WTC11 (cell line): ENCODE measurements at regions not wholly inside any gene's neighbourhood (a gene's known extent, or its start where the extent isn't known, plus 50 kb on each side); places are given as distances from the start of the nearest gene placed in this dataset.

Experiments used
- ATAC-seq: fragments of 200-7000 bp; cut with Tn5 transposase; 2 replicates; pipeline ENCODE4 v1.10.0; 2021; ENCODE audit warnings: mild to moderate bottlenecking, moderate library complexity
- CTCF ChIA-PET: fragments of 300-600 bp; sonication (Branson Sonifier 250); formaldehyde crosslinking; loops from one replicate; lab custom pipeline; 2021; ENCODE audit warnings: antibody characterized with exemption; lab: Charles Lee
- POLR2A ChIA-PET: fragments of 350-600 bp; sonication (Branson Sonifier 250); formaldehyde crosslinking; loops from one replicate; lab custom pipeline; 2021; ENCODE audit warnings: antibody characterized with exemption; lab: Charles Lee
- DNase-seq: peaks from one replicate; pipeline ENCODE4 v3.0.0; 2021; ENCODE audit warnings: low spot score
- H3K27ac Mint-ChIP-seq: 2 replicates; pipeline ENCODE4 v1.8.0; 2021; ENCODE audit warnings: mixed read lengths
- H3K27me3 Mint-ChIP-seq: 2 replicates; pipeline ENCODE4 v1.8.0; 2021; ENCODE audit warnings: low read depth, mild to moderate bottlenecking, moderate library complexity, mixed read lengths
- H3K36me3 Mint-ChIP-seq: 2 replicates; pipeline ENCODE4 v1.8.0; 2021; ENCODE audit warnings: mixed read lengths
- H3K4me1 Mint-ChIP-seq: 2 replicates; pipeline ENCODE4 v1.8.0; 2022; ENCODE audit warnings: mixed read lengths
- H3K4me3 Mint-ChIP-seq: 2 replicates; pipeline ENCODE4 v1.8.0; 2021; ENCODE audit warnings: mild to moderate bottlenecking, moderate library complexity, mixed read lengths
- H3K9me3 Mint-ChIP-seq: 2 replicates; pipeline ENCODE4 v1.8.0; 2021; ENCODE audit warnings: mixed read lengths
- CREM ChIP-seq: sonication (generic); formaldehyde crosslinking; IDR thresholded peaks from 2 replicates; pipeline ENCODE4 v1.8.1; 2022; ENCODE audit warnings: mild to moderate bottlenecking, missing genetic modification reagents, moderate library complexity
- EMX1 ChIP-seq: fragments of 250-450 bp; sonication (Bioruptor Pico); IDR thresholded peaks from 2 replicates; pipeline ENCODE4 v1.8.0; 2021; ENCODE audit warnings: mild to moderate bottlenecking
- ETV6 ChIP-seq: sonication (generic); formaldehyde crosslinking; IDR thresholded peaks from 2 replicates; pipeline ENCODE4 v1.8.1; 2022; ENCODE audit warnings: mild to moderate bottlenecking, missing genetic modification reagents
- FOXK1 ChIP-seq: sonication (generic); formaldehyde crosslinking; IDR thresholded peaks from 2 replicates; pipeline ENCODE4 v1.8.0; 2022; ENCODE audit warnings: mild to moderate bottlenecking, moderate library complexity, missing genetic modification reagents
- HMGA2 ChIP-seq: fragments of 250-450 bp; sonication (Bioruptor Pico); IDR thresholded peaks from 2 replicates; pipeline ENCODE4 v1.4.0; 2021; ENCODE audit warnings: mild to moderate bottlenecking, moderate library complexity
- KAT7 ChIP-seq: sonication (generic); formaldehyde crosslinking; IDR thresholded peaks from 2 replicates; pipeline ENCODE4 v1.8.1; 2023; ENCODE audit warnings: missing genetic modification reagents, mild to moderate bottlenecking, borderline replicate concordance
- NR3C1 ChIP-seq: sonication (generic); formaldehyde crosslinking; conservative IDR thresholded peaks from 2 replicates; pipeline ENCODE4 v1.8.1; 2023; ENCODE audit warnings: low read depth, mild to moderate bottlenecking, missing genetic modification reagents
- OVOL2 ChIP-seq: fragments of 250-450 bp; sonication (Bioruptor Pico); IDR thresholded peaks from 2 replicates; pipeline ENCODE4 v1.9.0; 2021; ENCODE audit warnings: mild to moderate bottlenecking, borderline replicate concordance
- SMAD4 ChIP-seq: sonication (generic); formaldehyde crosslinking; IDR thresholded peaks from 2 replicates; pipeline ENCODE4 v1.8.0; 2022; ENCODE audit warnings: mild to moderate bottlenecking, missing genetic modification reagents
- TEAD1 ChIP-seq: sonication (generic); formaldehyde crosslinking; IDR thresholded peaks from 2 replicates; pipeline ENCODE4 v1.8.0; 2022; ENCODE audit warnings: mild to moderate bottlenecking, missing genetic modification reagents
- TP53 ChIP-seq: sonication (generic); formaldehyde crosslinking; IDR thresholded peaks from 2 replicates; pipeline ENCODE4 v1.8.1; 2023; ENCODE audit warnings: mild to moderate bottlenecking, missing genetic modification reagents
- ZNF121 ChIP-seq: sonication (generic); formaldehyde crosslinking; IDR thresholded peaks from 2 replicates; pipeline ENCODE4 v1.8.0; 2023; ENCODE audit warnings: missing genetic modification reagents
- ZNF263 ChIP-seq: sonication (generic); formaldehyde crosslinking; IDR thresholded peaks from 2 replicates; pipeline ENCODE4 v1.8.1; 2022; ENCODE audit warnings: low read depth, mild to moderate bottlenecking, moderate library complexity, missing genetic modification reagents
- ZNF396 ChIP-seq: fragments of 250-450 bp; sonication (Bioruptor Pico); IDR thresholded peaks from 2 replicates; pipeline ENCODE4 v1.8.0; 2021; ENCODE audit warnings: mild to moderate bottlenecking, moderate library complexity, borderline replicate concordance
- ZNF671 ChIP-seq: fragments of 250-450 bp; sonication (Bioruptor Pico); IDR thresholded peaks from 2 replicates; pipeline ENCODE4 v1.8.0; 2021; ENCODE audit warnings: mild to moderate bottlenecking
- TF ChIP-seq, protein P1 (sequence below): sonication (generic); formaldehyde crosslinking; IDR thresholded peaks from 2 replicates; pipeline ENCODE4 v1.8.1; 2023; ENCODE audit warnings: mild to moderate bottlenecking, missing genetic modification reagents
- TF ChIP-seq, protein P2 (sequence below): sonication (generic); formaldehyde crosslinking; IDR thresholded peaks from 2 replicates; pipeline ENCODE4 v1.8.0; 2023; ENCODE audit warnings: missing genetic modification reagents
- TF ChIP-seq, protein P3 (sequence below): fragments of 250-450 bp; sonication (Bioruptor Pico); IDR thresholded peaks from 2 replicates; pipeline ENCODE4 v1.9.0; 2021; ENCODE audit warnings: mild to moderate bottlenecking
- TF ChIP-seq, protein P4 (sequence below): sonication (generic); formaldehyde crosslinking; IDR thresholded peaks from 2 replicates; pipeline ENCODE4 v1.8.1; 2023; ENCODE audit warnings: mild to moderate bottlenecking, missing genetic modification reagents
- TF ChIP-seq, protein P5 (sequence below): sonication (generic); formaldehyde crosslinking; IDR thresholded peaks from 2 replicates; pipeline ENCODE4 v1.8.0; 2022; ENCODE audit warnings: missing genetic modification reagents
- TF ChIP-seq, protein P6 (sequence below): sonication (generic); formaldehyde crosslinking; IDR thresholded peaks from 2 replicates; pipeline ENCODE4 v1.8.1; 2023; ENCODE audit warnings: mild to moderate bottlenecking, missing genetic modification reagents, moderate library complexity
- TF ChIP-seq, protein P7 (sequence below): fragments of 250-450 bp; sonication (Bioruptor Pico); conservative IDR thresholded peaks from 2 replicates; pipeline ENCODE4 v1.9.0; 2021; ENCODE audit warnings: mild to moderate bottlenecking

DNA sequence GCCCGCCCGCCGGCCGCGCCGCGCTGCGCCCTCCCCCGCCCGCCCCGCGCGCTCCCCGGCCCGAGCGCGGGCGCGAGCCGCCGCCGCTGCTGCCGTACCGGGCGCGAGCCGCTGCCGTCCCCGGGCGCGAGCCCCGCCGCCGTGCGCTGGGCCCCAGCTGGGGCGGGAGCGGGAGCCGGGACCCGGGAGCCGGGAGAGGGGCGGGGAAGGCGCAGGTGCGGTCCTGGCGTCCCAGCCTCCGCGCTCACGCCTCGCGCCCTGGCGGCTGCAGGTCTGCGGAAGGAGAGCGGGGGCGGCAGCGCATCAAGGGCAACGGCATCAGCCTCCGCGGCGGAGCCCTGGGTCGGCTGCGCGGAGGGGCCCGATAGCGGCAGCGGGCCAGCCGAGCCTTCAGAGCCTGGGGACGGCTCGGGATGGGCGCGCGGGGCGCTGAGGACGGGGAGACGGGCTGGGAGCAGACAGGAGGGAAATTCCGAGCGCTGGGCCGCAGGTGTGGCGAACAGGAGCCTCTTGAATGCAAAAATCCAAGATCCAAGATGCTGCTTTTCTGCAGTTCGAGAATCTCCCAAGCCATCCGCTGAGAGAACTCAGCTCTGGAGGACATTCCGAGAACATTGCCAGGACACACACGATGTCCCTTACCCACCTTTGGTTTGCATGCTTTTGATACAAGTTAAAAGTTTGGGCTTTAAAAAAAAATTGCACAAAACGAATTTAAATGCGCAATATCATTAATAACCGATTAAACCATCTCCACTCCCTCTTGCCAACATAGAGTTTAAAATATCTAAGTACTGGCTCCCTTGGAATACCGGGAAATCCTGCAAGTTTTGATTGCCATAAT is 251.1 kb downstream of the TJP1 start:
- Mint-ChIP-seq H3K27me3 (peaks cover 42% of the 10 kb centered on the region), H3K36me3 (peaks cover 2% of the 10 kb centered on the region; the same call in 1 of the 2 replicates), H3K27ac (no peak overlapping the region), H3K9me3 (peaks cover 4% of the 10 kb centered on the region), H3K4me1 (peaks cover 34% of the 10 kb centered on the region), H3K4me3 (peak overlapping the region; percentile 72)
- CTCF ChIA-PET, result interaction anchor here (1.3 to 3.9 kb wide), 2 partner anchors 120 kb away, joined by 3 to 37 read pairs; no protein-coding TSS in a partner anchor
- DNase-seq (peak; percentile 81), ATAC-seq (peak; percentile 59)
- POLR2A ChIA-PET, result interaction anchor here (0.5 to 0.9 kb wide), 2 partner anchors 9 to 37 kb away, joined by 3 to 8 read pairs; no protein-coding TSS in a partner anchor
- TF ChIP-seq ETV6, result no peak
- TF ChIP-seq HMGA2 (CRISPR knock-in tag), result no peak
- no peak for TF ChIP-seq OVOL2 (CRISPR knock-in tag)
- TF ChIP-seq SMAD4 (CRISPR knock-in tag), result no peak
- TF ChIP-seq ZNF121 (CRISPR knock-in tag), result no peak
- TF ChIP-seq KAT7 (CRISPR knock-in tag), result no peak
- TF ChIP-seq EMX1, result no peak
- TF ChIP-seq, protein P1, sequence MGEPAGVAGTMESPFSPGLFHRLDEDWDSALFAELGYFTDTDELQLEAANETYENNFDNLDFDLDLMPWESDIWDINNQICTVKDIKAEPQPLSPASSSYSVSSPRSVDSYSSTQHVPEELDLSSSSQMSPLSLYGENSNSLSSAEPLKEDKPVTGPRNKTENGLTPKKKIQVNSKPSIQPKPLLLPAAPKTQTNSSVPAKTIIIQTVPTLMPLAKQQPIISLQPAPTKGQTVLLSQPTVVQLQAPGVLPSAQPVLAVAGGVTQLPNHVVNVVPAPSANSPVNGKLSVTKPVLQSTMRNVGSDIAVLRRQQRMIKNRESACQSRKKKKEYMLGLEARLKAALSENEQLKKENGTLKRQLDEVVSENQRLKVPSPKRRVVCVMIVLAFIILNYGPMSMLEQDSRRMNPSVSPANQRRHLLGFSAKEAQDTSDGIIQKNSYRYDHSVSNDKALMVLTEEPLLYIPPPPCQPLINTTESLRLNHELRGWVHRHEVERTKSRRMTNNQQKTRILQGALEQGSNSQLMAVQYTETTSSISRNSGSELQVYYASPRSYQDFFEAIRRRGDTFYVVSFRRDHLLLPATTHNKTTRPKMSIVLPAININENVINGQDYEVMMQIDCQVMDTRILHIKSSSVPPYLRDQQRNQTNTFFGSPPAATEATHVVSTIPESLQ (CRISPR knock-in tag), result no peak
- TF ChIP-seq ZNF396 (CRISPR knock-in tag), result no peak
- TF ChIP-seq ZNF671 (CRISPR knock-in tag), result no peak
- TF ChIP-seq NR3C1 (CRISPR knock-in tag), result no peak
- TF ChIP-seq, protein P2, sequence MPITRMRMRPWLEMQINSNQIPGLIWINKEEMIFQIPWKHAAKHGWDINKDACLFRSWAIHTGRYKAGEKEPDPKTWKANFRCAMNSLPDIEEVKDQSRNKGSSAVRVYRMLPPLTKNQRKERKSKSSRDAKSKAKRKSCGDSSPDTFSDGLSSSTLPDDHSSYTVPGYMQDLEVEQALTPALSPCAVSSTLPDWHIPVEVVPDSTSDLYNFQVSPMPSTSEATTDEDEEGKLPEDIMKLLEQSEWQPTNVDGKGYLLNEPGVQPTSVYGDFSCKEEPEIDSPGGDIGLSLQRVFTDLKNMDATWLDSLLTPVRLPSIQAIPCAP (CRISPR knock-in tag), result no peak
- TF ChIP-seq, protein P3, sequence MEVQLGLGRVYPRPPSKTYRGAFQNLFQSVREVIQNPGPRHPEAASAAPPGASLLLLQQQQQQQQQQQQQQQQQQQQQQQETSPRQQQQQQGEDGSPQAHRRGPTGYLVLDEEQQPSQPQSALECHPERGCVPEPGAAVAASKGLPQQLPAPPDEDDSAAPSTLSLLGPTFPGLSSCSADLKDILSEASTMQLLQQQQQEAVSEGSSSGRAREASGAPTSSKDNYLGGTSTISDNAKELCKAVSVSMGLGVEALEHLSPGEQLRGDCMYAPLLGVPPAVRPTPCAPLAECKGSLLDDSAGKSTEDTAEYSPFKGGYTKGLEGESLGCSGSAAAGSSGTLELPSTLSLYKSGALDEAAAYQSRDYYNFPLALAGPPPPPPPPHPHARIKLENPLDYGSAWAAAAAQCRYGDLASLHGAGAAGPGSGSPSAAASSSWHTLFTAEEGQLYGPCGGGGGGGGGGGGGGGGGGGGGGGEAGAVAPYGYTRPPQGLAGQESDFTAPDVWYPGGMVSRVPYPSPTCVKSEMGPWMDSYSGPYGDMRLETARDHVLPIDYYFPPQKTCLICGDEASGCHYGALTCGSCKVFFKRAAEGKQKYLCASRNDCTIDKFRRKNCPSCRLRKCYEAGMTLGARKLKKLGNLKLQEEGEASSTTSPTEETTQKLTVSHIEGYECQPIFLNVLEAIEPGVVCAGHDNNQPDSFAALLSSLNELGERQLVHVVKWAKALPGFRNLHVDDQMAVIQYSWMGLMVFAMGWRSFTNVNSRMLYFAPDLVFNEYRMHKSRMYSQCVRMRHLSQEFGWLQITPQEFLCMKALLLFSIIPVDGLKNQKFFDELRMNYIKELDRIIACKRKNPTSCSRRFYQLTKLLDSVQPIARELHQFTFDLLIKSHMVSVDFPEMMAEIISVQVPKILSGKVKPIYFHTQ (CRISPR knock-in tag), result no peak
- TF ChIP-seq TEAD1 (CRISPR knock-in tag), result no peak
- TF ChIP-seq, protein P4, sequence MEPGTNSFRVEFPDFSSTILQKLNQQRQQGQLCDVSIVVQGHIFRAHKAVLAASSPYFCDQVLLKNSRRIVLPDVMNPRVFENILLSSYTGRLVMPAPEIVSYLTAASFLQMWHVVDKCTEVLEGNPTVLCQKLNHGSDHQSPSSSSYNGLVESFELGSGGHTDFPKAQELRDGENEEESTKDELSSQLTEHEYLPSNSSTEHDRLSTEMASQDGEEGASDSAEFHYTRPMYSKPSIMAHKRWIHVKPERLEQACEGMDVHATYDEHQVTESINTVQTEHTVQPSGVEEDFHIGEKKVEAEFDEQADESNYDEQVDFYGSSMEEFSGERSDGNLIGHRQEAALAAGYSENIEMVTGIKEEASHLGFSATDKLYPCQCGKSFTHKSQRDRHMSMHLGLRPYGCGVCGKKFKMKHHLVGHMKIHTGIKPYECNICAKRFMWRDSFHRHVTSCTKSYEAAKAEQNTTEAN, result no peak
- TF ChIP-seq, protein P5, sequence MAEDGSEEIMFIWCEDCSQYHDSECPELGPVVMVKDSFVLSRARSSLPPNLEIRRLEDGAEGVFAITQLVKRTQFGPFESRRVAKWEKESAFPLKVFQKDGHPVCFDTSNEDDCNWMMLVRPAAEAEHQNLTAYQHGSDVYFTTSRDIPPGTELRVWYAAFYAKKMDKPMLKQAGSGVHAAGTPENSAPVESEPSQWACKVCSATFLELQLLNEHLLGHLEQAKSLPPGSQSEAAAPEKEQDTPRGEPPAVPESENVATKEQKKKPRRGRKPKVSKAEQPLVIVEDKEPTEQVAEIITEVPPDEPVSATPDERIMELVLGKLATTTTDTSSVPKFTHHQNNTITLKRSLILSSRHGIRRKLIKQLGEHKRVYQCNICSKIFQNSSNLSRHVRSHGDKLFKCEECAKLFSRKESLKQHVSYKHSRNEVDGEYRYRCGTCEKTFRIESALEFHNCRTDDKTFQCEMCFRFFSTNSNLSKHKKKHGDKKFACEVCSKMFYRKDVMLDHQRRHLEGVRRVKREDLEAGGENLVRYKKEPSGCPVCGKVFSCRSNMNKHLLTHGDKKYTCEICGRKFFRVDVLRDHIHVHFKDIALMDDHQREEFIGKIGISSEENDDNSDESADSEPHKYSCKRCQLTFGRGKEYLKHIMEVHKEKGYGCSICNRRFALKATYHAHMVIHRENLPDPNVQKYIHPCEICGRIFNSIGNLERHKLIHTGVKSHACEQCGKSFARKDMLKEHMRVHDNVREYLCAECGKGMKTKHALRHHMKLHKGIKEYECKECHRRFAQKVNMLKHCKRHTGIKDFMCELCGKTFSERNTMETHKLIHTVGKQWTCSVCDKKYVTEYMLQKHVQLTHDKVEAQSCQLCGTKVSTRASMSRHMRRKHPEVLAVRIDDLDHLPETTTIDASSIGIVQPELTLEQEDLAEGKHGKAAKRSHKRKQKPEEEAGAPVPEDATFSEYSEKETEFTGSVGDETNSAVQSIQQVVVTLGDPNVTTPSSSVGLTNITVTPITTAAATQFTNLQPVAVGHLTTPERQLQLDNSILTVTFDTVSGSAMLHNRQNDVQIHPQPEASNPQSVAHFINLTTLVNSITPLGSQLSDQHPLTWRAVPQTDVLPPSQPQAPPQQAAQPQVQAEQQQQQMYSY (CRISPR knock-in tag), result no peak
- no peak for TF ChIP-seq TP53 (CRISPR knock-in tag)
- TF ChIP-seq, protein P6, sequence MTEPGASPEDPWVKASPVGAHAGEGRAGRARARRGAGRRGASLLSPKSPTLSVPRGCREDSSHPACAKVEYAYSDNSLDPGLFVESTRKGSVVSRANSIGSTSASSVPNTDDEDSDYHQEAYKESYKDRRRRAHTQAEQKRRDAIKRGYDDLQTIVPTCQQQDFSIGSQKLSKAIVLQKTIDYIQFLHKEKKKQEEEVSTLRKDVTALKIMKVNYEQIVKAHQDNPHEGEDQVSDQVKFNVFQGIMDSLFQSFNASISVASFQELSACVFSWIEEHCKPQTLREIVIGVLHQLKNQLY (CRISPR knock-in tag), result no peak
- 0 out of 2 replicates have a peak, but pooled peaks have one; percentile 43 for TF ChIP-seq FOXK1 (CRISPR knock-in tag)
- TF ChIP-seq CREM (CRISPR knock-in tag), result no peak; the same call in 1 of the 2 replicates
- TF ChIP-seq, protein P7, sequence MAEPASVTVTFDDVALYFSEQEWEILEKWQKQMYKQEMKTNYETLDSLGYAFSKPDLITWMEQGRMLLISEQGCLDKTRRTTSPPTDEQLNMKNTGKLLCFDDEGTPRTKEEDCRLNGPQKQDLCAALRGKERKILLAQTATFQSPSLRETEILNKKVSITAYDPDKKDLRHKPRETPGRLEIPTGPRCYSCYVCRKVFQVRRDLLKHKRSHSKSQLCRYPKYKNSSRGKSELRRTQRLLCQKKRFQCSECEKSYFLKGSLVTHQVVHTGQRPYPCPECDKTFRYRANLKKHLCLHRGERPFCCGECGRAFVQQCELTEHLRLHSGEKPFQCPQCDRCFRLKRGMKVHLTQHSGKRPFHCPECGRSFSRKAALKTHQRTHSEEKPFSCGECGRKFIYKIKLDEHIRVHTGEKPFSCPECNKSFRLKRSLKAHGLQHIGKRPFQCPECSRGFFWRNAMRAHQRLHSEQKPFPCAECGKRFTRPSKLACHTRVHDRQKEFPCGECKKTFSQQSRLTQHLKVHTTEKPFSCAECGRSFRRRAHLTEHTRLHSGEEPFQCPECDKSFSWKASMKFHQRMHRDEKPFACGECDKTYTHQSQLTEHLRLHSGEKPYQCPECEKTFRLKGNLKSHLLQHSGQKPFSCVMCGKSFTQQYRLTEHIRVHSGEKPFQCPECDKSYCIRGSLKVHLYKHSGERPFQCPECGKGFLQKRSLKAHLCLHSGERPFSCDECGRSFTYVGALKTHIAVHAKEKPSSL (CRISPR knock-in tag), result no peak
- no peak for TF ChIP-seq ZNF263
